Spleen (tissue), 7 donors: ENCODE measurements at regions not wholly inside any gene's neighbourhood (a gene's known extent, or its start where the extent isn't known, plus 50 kb on each side); places are given as distances from the start of the nearest gene placed in this dataset.

ENCODE experiments used
- POLR2A ChIP-seq, 3 donors: fragments of 450-650 bp; IDR thresholded peaks; one replicate each; pipeline ENCODE4 v1.5.1; 2017; ENCODE audit warnings: antibody characterized with exemption in 3 of 3, mild to moderate bottlenecking in 1 of 3
- POLR2AphosphoS5 ChIP-seq, 3 donors: sonication (generic); formaldehyde crosslinking; IDR thresholded peaks; one replicate each; pipeline ENCODE4 v1.5.1; 2017; ENCODE audit warnings: antibody characterized with exemption in 3 of 3
- TF ChIP-seq, protein P1 (sequence below), 11 experiments: fragments of 200-600 bp in 7 of 11; fragments of 450-650 bp in 4 of 11; sonication (generic) in 4 of 11; IDR thresholded peaks in 8 of 11; conservative IDR thresholded peaks in 3 of 11; 1 replicate in 7 of 11; 2 replicates in 4 of 11; pipeline versions ENCODE4 v1.4.0 to v1.8.0; 2016 to 2021; ENCODE audit warnings: antibody characterized with exemption in 11 of 11, inconsistent platforms in 4 of 11, mild to moderate bottlenecking in 1 of 11
- donor health status: DM: no; HTN: no; CAD: no; lungs with moderate emphysema.
- donor health status: DM: no; HTN: no; CAD: no.
- donor health status: DM: no; HTN: no; CAD: no.

DNA sequence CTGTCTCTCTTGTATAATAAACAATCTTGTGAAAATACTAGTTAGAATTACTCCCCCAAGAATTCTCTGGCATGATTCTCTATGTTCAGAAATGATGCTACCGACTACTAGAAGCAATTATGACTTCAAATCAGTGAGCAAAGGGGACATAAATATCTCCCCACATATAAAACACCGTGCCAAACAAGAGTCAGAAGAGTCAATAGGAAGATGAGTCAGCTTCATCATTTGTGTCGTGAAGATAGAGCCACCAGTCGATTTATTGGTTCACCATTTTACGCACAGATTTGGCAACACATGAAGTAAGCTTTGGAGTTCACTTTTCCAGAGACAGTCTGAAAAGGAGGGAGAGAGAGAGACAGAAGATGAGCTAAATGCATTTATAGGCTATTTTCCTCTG is 650.9 kb downstream of the CCDC85A start:
- no peak for TF ChIP-seq POLR2A (IDR thresholded peaks at IDR 0.05)
- TF ChIP-seq, protein P1, sequence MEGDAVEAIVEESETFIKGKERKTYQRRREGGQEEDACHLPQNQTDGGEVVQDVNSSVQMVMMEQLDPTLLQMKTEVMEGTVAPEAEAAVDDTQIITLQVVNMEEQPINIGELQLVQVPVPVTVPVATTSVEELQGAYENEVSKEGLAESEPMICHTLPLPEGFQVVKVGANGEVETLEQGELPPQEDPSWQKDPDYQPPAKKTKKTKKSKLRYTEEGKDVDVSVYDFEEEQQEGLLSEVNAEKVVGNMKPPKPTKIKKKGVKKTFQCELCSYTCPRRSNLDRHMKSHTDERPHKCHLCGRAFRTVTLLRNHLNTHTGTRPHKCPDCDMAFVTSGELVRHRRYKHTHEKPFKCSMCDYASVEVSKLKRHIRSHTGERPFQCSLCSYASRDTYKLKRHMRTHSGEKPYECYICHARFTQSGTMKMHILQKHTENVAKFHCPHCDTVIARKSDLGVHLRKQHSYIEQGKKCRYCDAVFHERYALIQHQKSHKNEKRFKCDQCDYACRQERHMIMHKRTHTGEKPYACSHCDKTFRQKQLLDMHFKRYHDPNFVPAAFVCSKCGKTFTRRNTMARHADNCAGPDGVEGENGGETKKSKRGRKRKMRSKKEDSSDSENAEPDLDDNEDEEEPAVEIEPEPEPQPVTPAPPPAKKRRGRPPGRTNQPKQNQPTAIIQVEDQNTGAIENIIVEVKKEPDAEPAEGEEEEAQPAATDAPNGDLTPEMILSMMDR (IDR thresholded peaks at IDR 0.05 in 8 of 11, conservative IDR thresholded peaks at IDR 0.05 in 3 of 11): no peak
- no peak for TF ChIP-seq POLR2AphosphoS5 (IDR thresholded peaks at IDR 0.05)
